Sciatic nerve (tissue), 2 donors: ENCODE measurements at regions not wholly inside any gene's neighbourhood (a gene's known extent, or its start where the extent isn't known, plus 50 kb on each side); places are given as distances from the start of the nearest gene placed in this dataset.
"Not testable (repeated sequence)": the region's sequence is repeated elsewhere in the genome, so short reads cannot be mapped to it uniquely, and the experiment has no call there.

Experiments
- ATAC-seq: fragments of 200-7000 bp; cut with Tn5 transposase; one replicate; pipeline ENCODE4 v1.9.1; 2020; ENCODE audit warnings: mild to moderate bottlenecking, moderate library complexity
- DNase-seq: peaks from one replicate; pipeline ENCODE4 v3.0.0-alpha.2; 2020; ENCODE audit warnings: low spot score
- intact Hi-C: fragments of 100-400 bp; cut with DNase I; formaldehyde crosslinking; loops from one replicate; pipeline ENCODE4 v1.14.2; 2022
- donor health status: DM: no; HTN: no; CAD: no.
- donor health status: DM: no; HTN: no; CAD: no.

DNA sequence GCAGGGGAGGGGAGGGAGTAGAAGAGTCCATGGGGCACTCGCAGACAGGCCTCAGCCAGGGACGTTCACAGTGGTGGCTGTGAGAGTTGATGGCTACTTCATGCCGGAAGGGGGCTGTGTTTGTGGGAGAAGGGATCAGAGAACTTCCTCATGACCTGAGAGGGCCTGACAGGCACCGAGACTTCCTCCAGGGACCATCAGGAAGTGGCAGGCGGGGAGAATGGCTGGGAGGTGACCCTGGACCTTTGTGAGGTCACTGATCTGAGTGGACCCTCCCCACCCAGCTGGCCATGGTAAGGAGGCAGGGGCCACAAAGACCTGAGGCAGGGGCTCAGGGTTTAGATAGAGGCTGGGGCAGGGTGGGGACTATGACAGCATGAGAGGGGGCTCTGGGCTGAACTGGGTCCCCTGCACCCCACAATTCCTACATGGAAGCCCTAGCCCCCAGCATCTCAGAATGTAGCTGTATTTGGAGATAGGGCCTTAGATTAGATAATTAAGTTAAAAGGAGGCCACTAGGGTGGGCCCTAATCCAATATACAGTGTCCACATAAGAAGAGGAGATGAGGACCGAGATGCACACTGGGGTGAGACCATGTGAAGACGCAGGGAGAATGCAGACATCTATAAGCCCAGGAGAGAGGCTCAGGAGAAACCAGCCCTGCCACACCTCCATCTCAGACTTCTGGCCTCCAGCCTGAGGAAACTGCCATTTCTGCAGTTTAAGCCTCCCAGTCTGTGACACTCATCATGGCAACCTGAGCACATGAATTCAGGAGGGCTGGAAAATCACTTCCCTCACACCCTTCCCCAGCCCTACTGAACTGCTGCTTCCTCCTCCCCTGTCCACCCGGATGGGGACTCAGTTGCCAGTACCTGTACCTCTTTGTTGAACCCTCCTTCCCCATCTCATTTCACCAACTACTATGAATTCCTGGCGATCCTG, 273.9 kb upstream of the ZNF32 start:
- no peak for DNase-seq
- ATAC-seq = peak; percentile 46
- intact Hi-C loops = no loop called here

DNA sequence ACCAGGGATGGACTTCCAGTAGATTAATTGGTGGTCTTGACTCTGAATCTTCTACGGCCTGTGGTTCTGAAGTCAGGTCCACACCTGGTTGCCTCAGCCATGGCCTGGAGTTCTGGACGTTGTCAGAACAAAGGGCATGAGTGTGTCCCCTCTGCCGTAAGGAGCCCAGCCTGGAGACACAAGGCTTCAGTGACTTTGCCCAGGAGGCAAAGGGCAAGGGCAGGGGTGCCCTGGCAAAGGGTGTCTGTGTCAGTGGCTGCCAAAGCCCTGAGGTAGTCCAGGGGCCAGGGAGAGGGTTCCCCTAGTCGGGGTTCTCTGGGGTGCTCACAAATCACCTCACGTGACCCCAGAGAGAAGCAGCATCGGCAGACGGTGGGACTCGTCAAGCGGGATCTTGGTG, 273.2 kb upstream of the ZNF32 start:
- DNase-seq (no peak), ATAC-seq (peak; percentile 15)
- intact Hi-C loops = no loop called here

DNA sequence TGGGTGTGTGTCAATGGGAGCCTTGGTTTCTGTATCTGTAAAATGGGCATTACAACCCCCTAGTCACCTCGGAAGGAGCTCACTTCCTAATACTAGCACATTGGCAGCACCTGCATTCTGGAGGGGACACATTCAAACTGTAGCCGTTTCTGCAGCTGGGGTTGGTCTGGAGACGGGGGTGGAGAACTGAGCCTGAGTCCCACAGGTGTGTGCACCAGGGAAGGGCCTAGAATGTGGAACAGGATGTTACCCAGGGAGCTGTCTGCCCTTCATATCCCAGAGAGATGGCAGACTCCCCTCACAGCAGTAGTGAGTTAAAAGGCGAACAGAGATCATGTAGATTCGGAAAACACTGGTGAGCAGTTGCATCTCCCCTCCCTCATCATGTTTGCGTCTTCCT, 272.8 kb upstream of the ZNF32 start:
- no peak for ATAC-seq
- DNase-seq = no peak
- intact Hi-C loops = no loop called here

DNA sequence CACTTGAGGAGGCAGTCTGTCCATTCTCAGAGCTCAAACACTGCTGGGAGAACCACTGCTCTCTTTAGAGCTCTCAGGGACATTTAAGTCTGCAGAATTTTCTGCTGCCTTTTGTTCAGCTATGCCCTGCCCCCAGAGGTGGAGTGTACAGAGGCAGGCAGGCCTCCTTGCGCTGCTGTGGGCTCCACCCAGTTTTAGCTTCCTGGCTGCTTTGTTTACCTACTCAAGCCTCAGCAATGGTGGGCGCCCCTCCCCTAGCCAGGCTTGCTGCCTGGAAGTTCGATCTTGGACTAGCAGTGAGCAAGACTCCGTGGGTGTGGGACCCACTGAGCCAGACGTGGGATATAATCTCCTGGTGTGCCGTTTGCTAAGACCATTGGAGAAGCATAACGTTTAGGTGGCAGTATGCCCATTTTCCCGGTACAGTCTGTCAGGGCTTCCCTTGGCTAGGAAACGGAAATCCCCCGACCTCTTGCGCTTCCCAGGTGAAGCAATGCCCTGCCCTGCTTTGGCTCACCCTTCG, 271.6 kb upstream of the ZNF32 start:
- ATAC-seq, DNase-seq, intact Hi-C loops: not testable (repeated sequence)

DNA sequence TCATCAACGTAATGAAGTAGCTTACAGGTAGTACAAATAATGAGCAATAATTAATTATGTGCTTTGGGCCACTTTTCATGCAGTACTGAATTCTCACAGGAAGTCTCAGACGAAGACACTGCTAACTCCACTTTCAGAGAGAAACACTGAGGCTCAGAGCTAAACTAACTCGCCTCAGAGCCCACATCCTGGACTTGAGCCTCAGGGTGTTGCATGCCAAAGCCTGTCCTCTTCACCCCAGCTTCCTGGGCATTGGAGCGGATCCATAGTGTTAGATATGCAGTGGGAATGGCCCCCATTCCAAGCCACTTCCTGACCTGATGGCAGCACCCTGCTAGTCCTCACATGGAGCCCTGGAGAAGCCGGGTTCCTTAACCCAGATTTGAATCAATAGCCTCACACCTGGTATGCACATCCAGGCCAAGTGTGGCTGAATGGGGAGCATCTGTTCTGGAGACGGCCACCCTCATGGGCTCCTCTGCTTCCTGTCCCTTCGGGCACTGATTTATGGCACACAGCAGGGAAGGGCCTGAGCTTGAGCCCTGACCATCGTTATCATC, 265.1 kb upstream of the ZNF32 start:
- ATAC-seq (no peak), DNase-seq (no peak)
- intact Hi-C loops = no loop called here

DNA sequence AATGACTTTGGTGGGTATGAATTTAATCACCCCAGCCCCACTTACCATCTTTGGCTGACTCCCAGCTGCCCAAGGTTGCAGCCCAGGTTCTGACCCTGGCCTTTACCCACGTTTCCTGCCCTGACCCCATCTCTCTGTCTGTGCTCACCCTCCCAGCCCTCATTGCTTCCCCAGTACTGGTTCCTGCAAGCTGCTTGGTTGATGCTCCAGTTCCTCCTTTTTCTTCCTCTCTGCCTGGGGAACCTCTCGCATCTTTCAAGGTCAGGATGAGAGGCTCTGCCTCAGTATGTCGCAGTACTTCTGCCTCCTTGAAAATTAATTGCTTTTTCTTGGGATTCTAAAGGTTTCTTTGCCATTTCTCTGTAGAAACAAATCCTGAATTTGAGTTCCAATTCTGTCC, 263.8 kb upstream of the ZNF32 start:
- DNase-seq = no peak
- intact Hi-C loops = no loop called here

DNA sequence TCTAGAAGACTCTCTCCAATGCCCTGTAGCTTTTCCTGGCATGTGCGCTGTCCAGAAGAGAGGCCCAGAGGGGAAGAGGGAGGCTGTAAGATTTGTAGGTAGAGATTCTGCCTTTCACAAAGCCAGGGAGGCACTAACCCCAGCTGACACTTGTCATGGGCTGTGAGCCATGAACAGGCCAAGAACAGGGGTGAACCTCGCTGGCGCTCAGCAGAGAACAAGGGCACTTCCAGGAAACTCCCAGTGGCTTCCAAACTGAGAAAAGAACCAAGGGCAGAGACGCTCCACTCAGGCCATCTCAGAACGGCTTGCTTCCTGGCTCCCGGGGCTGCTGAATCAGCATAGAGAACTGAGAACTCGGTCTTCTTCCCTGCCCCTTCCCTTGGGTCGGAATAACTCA, 257.8 kb upstream of the ZNF32 start:
- intact Hi-C loops = no loop called here
- peak; percentile 64 for ATAC-seq
- no peak for DNase-seq

More for the DNA sequence above, 263.8 kb upstream of the ZNF32 start:
- ATAC-seq = no peak

DNA sequence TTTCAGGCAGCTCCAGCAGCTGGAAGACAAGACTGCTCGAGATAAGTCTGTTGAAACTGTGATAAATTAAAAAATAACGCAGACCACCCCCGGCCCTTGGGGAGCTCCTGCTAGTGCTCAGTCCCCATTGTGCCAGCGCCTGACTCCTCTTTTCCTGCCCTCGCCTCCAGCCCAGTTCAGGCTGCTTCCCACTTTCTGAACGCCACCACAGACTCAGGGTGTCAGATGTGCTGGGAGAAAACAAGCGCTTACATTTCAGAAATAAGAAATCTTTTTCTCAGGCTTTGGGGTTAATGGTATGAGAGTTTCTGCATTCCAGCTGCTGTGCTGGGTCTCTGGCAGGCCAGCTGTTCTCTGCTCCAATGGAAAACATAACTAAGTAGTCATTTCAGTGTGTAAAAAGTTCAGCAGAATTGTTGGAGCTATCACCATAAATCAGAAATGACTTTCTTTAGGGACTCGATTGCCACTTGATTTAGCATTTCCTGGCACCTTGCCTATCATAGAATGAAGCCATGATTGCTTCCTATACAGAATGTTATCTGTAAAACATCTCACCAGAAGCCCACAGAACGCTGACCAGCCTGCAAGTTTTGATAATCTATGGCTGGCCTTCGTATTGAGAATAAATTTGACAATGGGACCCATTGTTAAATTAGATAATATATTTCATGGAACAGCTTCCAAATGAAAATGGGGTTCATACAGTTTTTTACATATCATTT, 257.0 kb upstream of the ZNF32 start:
- ATAC-seq (peak; percentile 69), DNase-seq (no peak)
- intact Hi-C loops = no loop called here

DNA sequence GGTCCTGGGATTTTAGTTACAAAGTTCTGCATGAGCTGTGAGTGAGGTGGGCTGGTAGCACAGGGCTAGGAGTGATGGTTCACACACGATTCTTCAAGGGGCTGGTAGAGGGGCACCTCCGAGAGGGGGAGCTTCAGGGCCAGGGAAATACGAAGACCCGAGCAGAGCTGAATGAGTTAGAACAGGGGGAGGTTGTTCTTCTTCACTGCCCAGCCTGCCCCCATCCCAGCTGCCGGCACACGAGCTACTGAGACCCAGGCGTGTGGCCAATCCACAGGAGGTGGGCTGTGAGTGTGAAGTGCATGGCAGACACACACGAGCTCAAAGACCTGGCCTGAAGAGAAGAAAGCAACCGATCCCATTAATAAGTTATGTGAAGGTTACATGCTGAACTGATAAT, 256.2 kb upstream of the ZNF32 start:
- no peak for DNase-seq
- intact Hi-C loops = no loop called here
- ATAC-seq = peak; percentile 31

DNA sequence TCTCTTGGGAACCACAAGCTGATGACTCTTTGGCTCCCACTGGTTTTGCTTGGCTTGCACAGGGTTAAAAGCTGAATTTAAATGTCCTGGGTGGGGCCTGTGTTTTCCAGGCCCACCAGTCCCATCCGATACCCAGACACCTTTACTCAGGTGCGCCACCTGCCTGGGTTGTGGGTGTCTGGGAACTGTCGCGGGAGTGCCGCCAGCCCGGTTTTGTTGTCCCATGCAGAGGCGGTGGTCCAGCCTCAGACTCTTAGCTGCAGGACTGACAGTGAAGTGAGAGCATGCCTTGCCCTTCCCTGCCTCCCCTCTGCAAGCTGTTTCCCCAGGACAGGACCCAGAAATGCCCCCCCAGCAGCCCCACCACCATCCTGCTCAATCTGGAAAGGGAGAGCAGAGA, 255.6 kb upstream of the ZNF32 start:
- DNase-seq (no peak), ATAC-seq (no peak)
- intact Hi-C loops = no loop called here

DNA sequence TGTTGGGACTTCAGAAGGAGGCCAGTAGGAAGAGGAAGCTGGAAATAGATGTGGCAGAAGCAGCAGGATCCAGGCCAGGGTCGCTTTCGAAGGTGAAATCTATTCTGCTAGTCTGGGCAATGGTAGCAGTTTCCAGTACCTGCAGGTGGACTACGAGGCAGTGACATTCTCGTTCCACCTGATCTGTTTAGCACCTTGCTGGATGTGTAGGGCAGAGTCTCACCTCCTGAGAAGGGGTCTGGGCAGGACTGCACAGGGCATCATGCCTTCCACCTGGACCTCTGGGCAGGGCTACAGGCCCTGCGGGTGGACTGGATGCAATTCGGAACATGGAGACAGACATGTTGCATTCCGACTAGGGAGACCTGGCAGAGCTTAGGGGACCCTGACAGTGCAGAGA, 254.8 kb upstream of the ZNF32 start:
- intact Hi-C loops = no loop called here
- DNase-seq (no peak), ATAC-seq (no peak)

DNA sequence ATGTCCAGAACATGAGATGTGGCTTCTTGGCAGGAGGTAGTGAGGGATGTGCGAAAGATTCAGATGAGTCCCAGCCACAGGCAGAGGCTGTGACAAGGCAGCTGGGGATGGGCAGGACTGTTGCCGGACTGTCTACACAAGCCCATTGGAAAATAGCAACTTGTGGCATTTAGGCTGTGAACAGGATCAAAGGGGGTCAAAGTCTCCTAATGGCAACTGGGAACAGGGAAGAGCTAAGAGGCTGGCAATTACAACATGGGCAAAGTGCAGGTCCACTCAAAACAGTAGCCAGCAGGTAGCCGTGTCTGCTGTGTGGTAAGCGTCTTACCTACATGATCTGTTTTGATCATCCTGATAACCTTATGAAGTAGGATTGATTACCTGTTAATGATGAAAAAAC, 254.2 kb upstream of the ZNF32 start:
- intact Hi-C loops = no loop called here
- DNase-seq (no peak), ATAC-seq (no peak)

DNA sequence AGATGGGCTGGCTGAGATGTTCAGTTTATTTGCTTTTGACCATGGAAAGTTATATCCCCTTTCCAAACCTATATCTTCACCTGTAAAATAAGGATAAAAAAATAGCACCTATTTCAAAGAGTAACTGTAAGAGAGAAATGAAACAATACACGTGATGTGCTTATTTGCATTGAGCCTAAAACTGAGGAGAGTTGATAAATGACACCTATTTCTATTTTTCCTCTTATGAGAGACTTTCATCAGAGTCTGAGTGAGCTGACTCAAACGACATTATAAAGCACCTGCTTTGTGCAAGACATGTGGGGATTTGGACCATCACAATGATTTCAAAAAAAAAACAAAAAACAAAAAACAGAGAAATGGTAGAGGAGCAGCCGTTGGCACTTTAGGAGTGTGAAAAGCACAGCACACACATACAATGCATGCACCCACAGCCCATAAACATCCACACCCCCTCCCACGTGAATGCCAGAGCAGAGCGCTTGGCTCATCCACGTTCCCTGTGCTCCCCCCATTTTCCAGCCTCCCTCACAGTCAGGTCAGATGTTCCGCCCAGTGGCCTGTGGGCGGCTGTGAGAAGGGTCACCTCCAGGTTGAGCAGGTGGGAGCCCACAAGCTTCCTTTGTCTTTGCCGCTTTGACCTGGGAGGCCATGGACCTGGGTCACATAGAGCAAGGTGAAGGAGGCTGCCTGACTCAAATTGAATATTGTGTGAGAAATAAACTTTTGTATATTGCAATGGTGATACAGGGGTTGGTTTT, 253.2 kb upstream of the ZNF32 start:
- intact Hi-C loops = no loop called here
- ATAC-seq (no peak), DNase-seq (no peak)

DNA sequence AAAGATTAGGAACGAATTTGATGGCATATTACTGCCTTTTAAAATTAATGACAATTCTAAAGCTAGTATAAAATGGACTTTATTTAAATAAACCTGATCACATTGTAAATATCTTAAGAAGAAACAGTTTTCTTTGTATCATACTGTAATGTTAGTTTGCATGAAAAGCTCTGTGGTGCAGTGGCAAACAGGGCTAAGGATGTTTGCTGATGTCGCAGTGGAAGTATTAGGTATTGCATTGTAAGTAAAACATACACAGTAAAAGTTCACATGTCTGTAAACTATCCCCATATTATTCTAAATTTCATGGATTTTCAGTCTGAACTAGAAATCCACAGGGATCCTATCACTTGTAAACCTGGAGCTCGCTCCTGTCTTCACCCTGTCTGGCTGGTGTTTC, 252.6 kb upstream of the ZNF32 start:
- no peak for ATAC-seq
- no peak for DNase-seq
- intact Hi-C loops = no loop called here

DNA sequence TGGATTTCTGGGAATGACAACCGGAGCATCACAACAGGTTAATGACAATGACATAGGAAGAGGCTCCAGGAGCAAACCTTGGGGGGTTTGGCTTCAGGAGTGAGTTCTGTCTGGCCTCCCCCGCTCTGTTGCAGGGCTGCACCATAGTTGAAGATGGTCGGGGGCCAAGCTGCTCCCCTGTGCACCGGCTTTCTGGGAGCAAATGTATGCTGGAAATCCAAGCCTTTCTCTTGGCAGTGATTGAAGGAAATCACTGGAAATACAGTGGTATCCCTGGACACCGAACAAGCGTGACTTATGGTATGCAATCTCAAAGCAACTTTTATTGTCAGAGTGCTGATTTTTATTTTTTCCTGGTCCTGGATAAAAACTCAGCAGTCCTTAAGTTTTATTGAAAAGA, 251.9 kb upstream of the ZNF32 start:
- no peak for DNase-seq
- intact Hi-C loops = no loop called here
- ATAC-seq = no peak

DNA sequence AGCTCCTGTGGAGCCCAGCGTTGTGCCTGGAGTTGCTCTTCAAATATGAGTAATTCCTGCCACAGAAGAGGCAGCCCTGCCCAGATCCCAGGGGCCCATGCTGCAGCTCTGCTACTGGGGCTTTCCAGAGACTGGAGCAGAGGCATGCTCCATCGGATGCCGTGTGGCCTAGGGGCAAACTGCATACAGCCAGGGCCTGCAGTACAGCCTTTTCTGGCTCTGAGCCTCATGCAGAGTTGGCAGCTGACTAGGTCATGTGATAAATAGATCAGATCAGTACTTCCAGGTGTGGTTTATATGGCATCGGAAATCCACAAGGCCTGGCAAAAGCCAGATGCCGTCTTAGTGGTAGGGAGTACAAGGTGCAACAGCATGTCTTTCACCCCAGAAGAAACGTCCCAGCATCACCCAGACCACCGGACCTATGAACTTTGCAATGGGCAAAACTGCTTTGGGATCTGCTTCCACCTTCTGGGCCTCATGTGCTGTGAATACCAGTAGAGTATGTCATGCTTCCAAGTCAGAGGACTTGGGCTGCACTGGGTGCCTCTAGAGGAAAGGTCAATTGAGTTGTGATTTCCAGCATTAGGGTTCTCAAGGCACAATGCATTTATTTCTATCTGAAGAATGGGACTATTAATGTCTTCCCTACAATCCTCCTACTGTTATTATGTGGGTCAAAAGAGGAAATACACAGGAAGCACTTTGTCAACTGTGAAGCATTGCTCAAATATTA, 250.7 kb upstream of the ZNF32 start:
- intact Hi-C loops = no loop called here
- no peak for DNase-seq

DNA sequence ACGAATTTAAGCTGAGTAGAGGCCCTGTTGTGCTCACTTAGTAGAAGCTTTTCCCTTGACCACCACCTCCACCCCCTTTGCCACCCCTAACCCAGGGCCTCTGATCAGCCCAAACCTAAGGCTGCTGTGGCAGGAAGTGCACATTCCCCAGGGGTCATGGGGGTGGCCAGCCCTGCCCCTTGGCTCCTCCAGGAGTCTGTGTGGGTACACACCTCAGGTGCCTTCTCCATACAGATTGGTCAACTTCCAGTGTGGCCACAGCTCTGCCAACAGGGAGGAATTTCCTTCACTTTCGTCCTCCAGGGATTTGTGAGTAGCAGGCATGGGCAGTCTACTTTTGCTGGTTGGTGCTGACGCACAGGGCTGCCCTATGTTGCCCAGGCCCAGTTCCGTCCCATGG, 249.9 kb upstream of the ZNF32 start:
- DNase-seq = no peak

More for the DNA sequence above, 250.7 kb upstream of the ZNF32 start:
- ATAC-seq = peak; percentile 40

DNA sequence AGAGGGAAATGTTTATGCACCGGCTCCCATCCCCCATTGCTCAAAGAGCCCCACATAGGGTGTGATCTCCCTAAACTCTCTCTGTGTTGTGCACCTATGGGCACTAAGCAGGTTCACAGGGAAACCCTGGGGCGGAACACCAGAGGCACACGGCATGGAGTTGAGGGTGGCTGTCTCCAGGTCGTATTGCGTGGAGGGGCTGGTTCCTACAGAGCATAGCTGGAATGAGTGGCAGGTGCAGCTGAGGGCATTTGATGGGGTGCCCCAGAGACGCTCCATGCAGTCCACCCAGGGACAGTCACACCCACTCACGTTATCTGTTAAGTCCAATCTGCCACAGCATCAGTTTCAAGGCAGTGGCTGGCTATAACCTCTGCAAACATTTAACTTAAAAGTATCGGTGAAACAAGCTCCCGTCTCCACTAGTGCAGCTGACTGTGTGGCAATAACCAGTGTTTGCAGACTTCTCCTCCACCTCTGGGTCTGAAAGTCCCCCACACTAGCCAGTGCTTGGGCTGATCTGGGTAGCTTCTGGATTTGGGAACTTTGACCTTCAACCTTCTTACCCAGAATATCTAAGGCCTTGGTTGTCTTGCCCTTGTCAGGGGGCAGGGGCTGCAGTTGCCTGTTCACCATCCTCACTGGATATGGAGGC, 249.2 kb upstream of the ZNF32 start:
- ATAC-seq = no peak
- intact Hi-C loops = no loop called here
- DNase-seq = no peak

More for the DNA sequence above, 249.9 kb upstream of the ZNF32 start:
- intact Hi-C loops = no loop called here
- no peak for ATAC-seq
